Right lobe of liver (tissue), 4 donors: ENCODE measurements at regions not wholly inside any gene's neighbourhood (a gene's known extent, or its start where the extent isn't known, plus 50 kb on each side); places are given as distances from the start of the nearest gene placed in this dataset.

Source experiments
- POLR2A ChIP-seq: fragments of 450-650 bp; IDR thresholded peaks from one replicate; pipeline ENCODE4 v1.6.1; 2017; ENCODE audit warnings: antibody characterized with exemption, mild to moderate bottlenecking
- TF ChIP-seq, protein P1 (sequence below), 4 donors: fragments of 200-600 bp in 3 of 4; fragments of 450-650 bp in 1 of 4; IDR thresholded peaks; one replicate each; pipeline versions ENCODE4 v1.5.1 to v1.8.0; 2016 to 2022; ENCODE audit warnings: antibody characterized with exemption in 4 of 4, mild to moderate bottlenecking in 2 of 4
- donor health status: DM: no; HTN: no; CAD: no.
- donor health status: DM: no; HTN: no; CAD: no.
- donor health status: DM: no; HTN: yes; CAD: no.

DNA sequence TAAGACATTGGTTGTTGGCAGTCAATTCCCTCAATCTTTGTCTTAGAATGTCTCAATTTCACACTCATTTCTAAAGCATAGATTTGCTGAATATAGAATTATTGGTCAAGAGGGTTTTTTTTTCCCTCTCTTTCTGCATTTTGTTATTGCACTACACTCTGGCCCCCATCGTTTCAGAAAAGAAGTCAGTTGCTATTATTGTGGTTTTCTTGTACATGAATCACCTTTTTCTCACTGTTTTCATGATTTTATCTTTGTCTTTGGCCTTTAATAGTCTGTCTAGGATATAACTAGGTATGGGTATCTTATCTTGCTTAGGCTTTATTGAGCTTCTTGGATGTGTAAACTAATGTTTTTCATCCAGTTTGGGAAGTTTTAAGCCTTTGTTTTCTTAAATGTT is 194.3 kb upstream of the DAAM1 start:
- TF ChIP-seq, protein P1, sequence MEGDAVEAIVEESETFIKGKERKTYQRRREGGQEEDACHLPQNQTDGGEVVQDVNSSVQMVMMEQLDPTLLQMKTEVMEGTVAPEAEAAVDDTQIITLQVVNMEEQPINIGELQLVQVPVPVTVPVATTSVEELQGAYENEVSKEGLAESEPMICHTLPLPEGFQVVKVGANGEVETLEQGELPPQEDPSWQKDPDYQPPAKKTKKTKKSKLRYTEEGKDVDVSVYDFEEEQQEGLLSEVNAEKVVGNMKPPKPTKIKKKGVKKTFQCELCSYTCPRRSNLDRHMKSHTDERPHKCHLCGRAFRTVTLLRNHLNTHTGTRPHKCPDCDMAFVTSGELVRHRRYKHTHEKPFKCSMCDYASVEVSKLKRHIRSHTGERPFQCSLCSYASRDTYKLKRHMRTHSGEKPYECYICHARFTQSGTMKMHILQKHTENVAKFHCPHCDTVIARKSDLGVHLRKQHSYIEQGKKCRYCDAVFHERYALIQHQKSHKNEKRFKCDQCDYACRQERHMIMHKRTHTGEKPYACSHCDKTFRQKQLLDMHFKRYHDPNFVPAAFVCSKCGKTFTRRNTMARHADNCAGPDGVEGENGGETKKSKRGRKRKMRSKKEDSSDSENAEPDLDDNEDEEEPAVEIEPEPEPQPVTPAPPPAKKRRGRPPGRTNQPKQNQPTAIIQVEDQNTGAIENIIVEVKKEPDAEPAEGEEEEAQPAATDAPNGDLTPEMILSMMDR (IDR thresholded peaks at IDR 0.05) = no peak
- TF ChIP-seq POLR2A = no peak
